Glutamatergic neuron (in vitro differentiated cells): ENCODE measurements at regions not wholly inside any gene's neighbourhood (a gene's known extent, or its start where the extent isn't known, plus 50 kb on each side); places are given as distances from the start of the nearest gene placed in this dataset.
"Not testable (repeated sequence)": the region's sequence is repeated elsewhere in the genome, so short reads cannot be mapped to it uniquely, and the experiment has no call there.

Source experiments
- DNase-seq: peaks from one replicate; pipeline ENCODE4 v3.0.0; 2022
- H3K27ac Mint-ChIP-seq: one replicate; pipeline ENCODE4 v1.8.0; 2020; ENCODE audit warnings: mild to moderate bottlenecking, mixed read lengths, inconsistent platforms; ENCODE audit not compliant: unreplicated experiment
- H3K27me3 Mint-ChIP-seq: one replicate; pipeline ENCODE4 v1.8.0; 2020; ENCODE audit warnings: mild to moderate bottlenecking, moderate library complexity, mixed read lengths, inconsistent platforms; ENCODE audit not compliant: unreplicated experiment
- H3K36me3 Mint-ChIP-seq: one replicate; pipeline ENCODE4 v1.8.0; 2020; ENCODE audit warnings: mild to moderate bottlenecking, mixed read lengths, inconsistent platforms; ENCODE audit not compliant: unreplicated experiment
- H3K4me1 Mint-ChIP-seq: one replicate; pipeline ENCODE4 v1.8.0; 2020; ENCODE audit warnings: mild to moderate bottlenecking, low read depth, mixed read lengths, inconsistent platforms; ENCODE audit not compliant: unreplicated experiment
- H3K4me3 Mint-ChIP-seq: one replicate; pipeline ENCODE4 v1.8.0; 2020; ENCODE audit warnings: mild to moderate bottlenecking, mixed read lengths, inconsistent platforms; ENCODE audit not compliant: unreplicated experiment
- H3K9me3 Mint-ChIP-seq: one replicate; pipeline ENCODE4 v1.8.0; 2020; ENCODE audit warnings: mild to moderate bottlenecking, moderate library complexity, mixed read lengths, inconsistent platforms; ENCODE audit not compliant: unreplicated experiment
- TF ChIP-seq, protein P1 (sequence below): fragments of 200-600 bp; sonication (generic); IDR thresholded peaks from one replicate; pipeline ENCODE4 v1.5.0; 2021; ENCODE audit not compliant: partially characterized antibody, unreplicated experiment

DNA sequence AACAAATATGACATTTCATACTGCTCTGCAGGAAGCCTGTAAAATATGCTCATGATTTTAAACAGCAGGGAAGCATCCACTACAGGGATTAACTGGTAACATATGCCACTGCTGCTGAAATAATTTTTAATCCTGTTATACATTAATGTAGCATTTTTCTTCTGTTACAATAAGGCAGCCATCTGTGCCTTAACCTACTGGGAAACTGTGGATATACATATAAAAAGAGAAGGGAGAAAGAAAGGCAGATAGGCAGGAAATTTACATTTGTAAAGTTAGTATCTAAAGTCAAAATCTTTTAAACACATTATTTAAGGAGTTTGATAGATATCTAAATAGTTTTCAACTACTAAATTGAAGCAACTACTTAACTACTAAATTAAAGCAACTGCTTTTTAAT is 514.6 kb upstream of the KLHL4 start:
- no peaks in the 10 kb centered on the region for H3K27me3 Mint-ChIP-seq
- DNase-seq, result no peak
- no peaks in the 10 kb centered on the region for H3K4me1 Mint-ChIP-seq
- no peak overlapping the region for H3K4me3 Mint-ChIP-seq
- no peaks in the 10 kb centered on the region for H3K36me3 Mint-ChIP-seq
- no peak overlapping the region for H3K27ac Mint-ChIP-seq
- H3K9me3 Mint-ChIP-seq, result no peaks in the 10 kb centered on the region
- TF ChIP-seq, protein P1, sequence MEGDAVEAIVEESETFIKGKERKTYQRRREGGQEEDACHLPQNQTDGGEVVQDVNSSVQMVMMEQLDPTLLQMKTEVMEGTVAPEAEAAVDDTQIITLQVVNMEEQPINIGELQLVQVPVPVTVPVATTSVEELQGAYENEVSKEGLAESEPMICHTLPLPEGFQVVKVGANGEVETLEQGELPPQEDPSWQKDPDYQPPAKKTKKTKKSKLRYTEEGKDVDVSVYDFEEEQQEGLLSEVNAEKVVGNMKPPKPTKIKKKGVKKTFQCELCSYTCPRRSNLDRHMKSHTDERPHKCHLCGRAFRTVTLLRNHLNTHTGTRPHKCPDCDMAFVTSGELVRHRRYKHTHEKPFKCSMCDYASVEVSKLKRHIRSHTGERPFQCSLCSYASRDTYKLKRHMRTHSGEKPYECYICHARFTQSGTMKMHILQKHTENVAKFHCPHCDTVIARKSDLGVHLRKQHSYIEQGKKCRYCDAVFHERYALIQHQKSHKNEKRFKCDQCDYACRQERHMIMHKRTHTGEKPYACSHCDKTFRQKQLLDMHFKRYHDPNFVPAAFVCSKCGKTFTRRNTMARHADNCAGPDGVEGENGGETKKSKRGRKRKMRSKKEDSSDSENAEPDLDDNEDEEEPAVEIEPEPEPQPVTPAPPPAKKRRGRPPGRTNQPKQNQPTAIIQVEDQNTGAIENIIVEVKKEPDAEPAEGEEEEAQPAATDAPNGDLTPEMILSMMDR, result no peak

DNA sequence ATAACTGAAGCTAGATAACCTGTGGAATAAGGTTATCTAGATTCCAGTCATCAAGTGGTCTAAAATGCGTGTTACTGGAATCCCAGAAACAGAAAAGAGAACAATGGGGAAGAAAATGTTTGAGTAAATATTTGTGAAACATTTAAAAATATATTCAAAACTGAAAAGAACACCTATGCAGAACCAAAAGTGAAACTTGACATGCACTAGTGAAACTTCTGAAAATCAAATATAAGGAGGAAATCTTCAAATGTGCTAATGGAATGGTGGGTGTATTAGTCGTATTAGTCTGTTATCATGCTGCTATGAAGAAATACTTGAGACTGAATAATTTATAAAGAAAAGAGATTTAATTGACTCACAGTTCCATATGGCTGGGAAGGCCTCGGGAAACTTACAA is 512.4 kb upstream of the KLHL4 start:
- TF ChIP-seq, protein P1, result no peak
- Mint-ChIP-seq H3K27ac (no peak overlapping the region), H3K27me3 (no peaks in the 10 kb centered on the region), H3K36me3 (no peaks in the 10 kb centered on the region), H3K9me3 (no peaks in the 10 kb centered on the region), H3K4me1 (no peaks in the 10 kb centered on the region), H3K4me3 (no peak overlapping the region)
- no peak for DNase-seq

DNA sequence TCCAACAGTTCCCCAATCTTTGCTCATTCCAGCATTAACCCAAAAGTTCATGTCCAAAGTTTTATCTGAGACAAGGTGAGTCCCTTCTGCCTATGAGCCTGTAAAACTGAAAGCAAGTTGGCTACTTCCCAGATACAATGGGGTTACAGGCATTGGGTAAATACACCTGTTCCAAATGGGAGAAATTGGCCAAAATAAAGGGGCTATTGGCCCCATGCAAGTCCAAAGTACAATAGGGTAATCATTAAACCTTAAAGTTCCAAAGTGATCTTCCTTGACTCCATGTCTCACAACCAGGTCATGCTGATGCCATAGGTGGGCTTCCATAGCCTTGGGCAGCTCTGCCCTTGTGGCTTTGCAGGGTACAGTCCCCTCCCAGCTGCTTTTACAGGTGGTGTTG is 511.7 kb upstream of the KLHL4 start:
- Mint-ChIP-seq H3K27me3 (no peaks in the 10 kb centered on the region), H3K4me1 (no peaks in the 10 kb centered on the region), H3K9me3 (no peaks in the 10 kb centered on the region), H3K4me3 (no peak overlapping the region), H3K27ac (no peak overlapping the region), H3K36me3 (no peaks in the 10 kb centered on the region)
- TF ChIP-seq, protein P1, result no peak
- DNase-seq, result no peak

DNA sequence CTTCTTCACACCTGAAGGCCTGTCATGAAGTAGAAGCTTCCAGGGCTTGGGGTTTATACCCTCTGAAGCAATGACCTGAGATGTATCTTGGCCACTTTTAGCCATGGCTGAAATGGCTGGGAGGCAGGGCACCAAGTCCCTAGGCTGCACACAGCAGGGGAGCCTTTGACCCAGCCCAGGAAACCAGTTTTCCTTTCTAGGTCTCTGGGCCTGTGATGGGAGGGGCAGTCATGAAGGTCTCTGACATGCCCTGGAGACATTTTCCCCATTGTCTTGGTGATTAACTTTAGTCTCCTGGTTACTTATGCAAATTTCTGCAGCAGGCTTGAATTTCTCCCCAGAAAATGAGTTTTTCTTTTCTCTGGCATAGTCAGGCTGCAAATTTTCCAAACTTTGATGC is 511.0 kb upstream of the KLHL4 start:
- H3K4me1 Mint-ChIP-seq, result no peaks in the 10 kb centered on the region
- H3K9me3 Mint-ChIP-seq, result no peaks in the 10 kb centered on the region
- no peaks in the 10 kb centered on the region for H3K27me3 Mint-ChIP-seq
- TF ChIP-seq, protein P1, result no peak
- DNase-seq, result no peak
- H3K4me3 Mint-ChIP-seq, result no peak overlapping the region
- H3K36me3 Mint-ChIP-seq, result no peaks in the 10 kb centered on the region
- H3K27ac Mint-ChIP-seq, result no peak overlapping the region

DNA sequence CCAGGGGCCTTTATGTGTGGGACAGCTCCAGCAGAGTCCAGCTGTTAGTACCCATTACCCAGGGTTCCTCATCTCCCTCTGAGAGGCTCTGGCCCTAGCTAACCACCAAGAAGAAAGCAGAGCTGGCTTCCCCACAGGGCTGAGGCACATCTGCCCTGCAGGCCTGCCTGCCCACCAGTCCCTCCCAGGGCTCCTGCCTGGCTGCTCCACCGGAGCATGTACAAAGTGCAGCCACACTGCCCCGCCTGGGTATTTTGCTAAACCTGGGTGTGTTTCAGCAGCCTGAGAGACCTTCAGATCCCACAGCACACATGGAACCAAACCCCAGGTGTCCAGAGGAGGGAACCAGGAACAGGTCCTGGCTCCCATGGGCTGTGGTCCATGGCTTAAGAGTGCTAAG is 500.4 kb upstream of the KLHL4 start:
- TF ChIP-seq, protein P1, result no peak
- no peaks in the 10 kb centered on the region for H3K4me1 Mint-ChIP-seq
- H3K27ac Mint-ChIP-seq, result no peak overlapping the region
- H3K27me3 Mint-ChIP-seq, result peaks cover 1% of the 10 kb centered on the region
- no peaks in the 10 kb centered on the region for H3K36me3 Mint-ChIP-seq
- no peak overlapping the region for H3K4me3 Mint-ChIP-seq
- peaks cover 2% of the 10 kb centered on the region for H3K9me3 Mint-ChIP-seq
- DNase-seq, result no peak

DNA sequence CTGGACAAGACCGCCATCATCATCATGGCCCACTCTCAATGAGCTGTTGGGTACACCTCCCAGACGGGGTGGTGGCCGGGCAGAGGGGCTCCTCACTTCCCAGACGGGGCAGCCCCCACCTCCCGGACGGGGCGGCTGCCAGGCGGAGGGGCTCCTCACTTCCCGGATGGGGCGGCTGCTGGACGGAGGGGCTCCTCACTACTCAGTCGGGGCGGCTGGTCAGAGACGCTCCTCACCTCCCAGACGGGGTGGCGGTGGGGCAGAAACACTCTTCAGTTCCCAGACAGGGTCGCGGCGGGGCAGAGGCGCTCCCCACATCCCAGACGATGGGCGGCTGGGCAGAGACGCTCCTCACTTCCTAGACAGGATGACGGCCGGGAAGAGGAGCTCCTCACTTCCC is 484.5 kb upstream of the KLHL4 start:
- not testable (repeated sequence) for DNase-seq, H3K36me3 Mint-ChIP-seq, H3K9me3 Mint-ChIP-seq, H3K27ac Mint-ChIP-seq, H3K4me3 Mint-ChIP-seq, H3K27me3 Mint-ChIP-seq, H3K4me1 Mint-ChIP-seq
